Transverse colon (tissue), 4 donors: ENCODE measurements at regions not wholly inside any gene's neighbourhood (a gene's known extent, or its start where the extent isn't known, plus 50 kb on each side); places are given as distances from the start of the nearest gene placed in this dataset.
"Not testable (repeated sequence)": the region's sequence is repeated elsewhere in the genome, so short reads cannot be mapped to it uniquely, and the experiment has no call there.

Experiments
- DNase-seq: peaks from one replicate; pipeline ENCODE4 v3.0.0-alpha.2; 2019
- H3K27ac ChIP-seq, 4 donors: fragments of 200-600 bp; sonication (generic); 2 replicates each; pipeline ENCODE4 v1.5.1; 2016 to 2018; ENCODE audit warnings: inconsistent platforms in 4 of 4
- H3K27me3 ChIP-seq: fragments of 200-600 bp; sonication (generic); 2 replicates; pipeline ENCODE4 v1.5.1; 2017; ENCODE audit warnings: inconsistent platforms
- H3K36me3 ChIP-seq, 4 donors: fragments of 200-600 bp; sonication (generic); 2 replicates each; pipeline ENCODE4 v1.5.1; 2017 to 2019; ENCODE audit warnings: inconsistent platforms in 4 of 4
- H3K4me1 ChIP-seq, 4 donors: fragments of 200-600 bp; sonication (generic); 2 replicates each; pipeline ENCODE4 v1.5.1; 2017 to 2020; ENCODE audit warnings: inconsistent platforms in 4 of 4
- H3K4me3 ChIP-seq, 4 donors: fragments of 200-600 bp; sonication (generic); 1 replicate in 1 of 4; 2 replicates in 3 of 4; pipeline versions ENCODE4 v1.5.1 to v1.6.1; 2017 to 2019; ENCODE audit warnings: inconsistent platforms in 4 of 4
- H3K9me3 ChIP-seq, 2 donors: fragments of 200-600 bp; sonication (generic); 2 replicates each; pipeline ENCODE4 v1.5.1; 2017 to 2019; ENCODE audit warnings: inconsistent platforms in 2 of 2
- EP300 ChIP-seq: sonication (generic); formaldehyde crosslinking; IDR thresholded peaks from one replicate; pipeline ENCODE4 v1.6.1; 2017; ENCODE audit warnings: antibody characterized with exemption, low read depth
- POLR2A ChIP-seq: fragments of 450-650 bp; IDR thresholded peaks from one replicate; pipeline ENCODE4 v1.6.1; 2016; ENCODE audit warnings: antibody characterized with exemption, mild to moderate bottlenecking, moderate library complexity
- POLR2AphosphoS5 ChIP-seq, 3 donors: sonication (generic); formaldehyde crosslinking; IDR thresholded peaks; one replicate each; pipeline ENCODE4 v1.6.1; 2016; ENCODE audit warnings: antibody characterized with exemption in 3 of 3
- WGBS, 2 donors: methylation state at CpG; one replicate each; pipeline ENCODE4 v1.1.5; 2018; ENCODE audit warnings: low coverage in 1 of 2; 5-methylcytosine and 5-hydroxymethylcytosine counted together
- in situ Hi-C, 4 donors: fragments of 200-750 bp; cut with MboI; loops; one replicate each; pipeline versions ENCODE4 v1.15.0 to v1.15.1; 2017; ENCODE audit warnings: low sequenced_read_pairs in 3 of 4, low pct_ligation_motif_present in 1 of 4, low pct_unique_long_range_greater_than_20kb in 1 of 4
- intact Hi-C: fragments of 100-400 bp; cut with DNase I; formaldehyde crosslinking; loops from one replicate; pipeline ENCODE4 v1.15.1; 2023; ENCODE audit warnings: low total_unique reads
- TF ChIP-seq, protein P1 (sequence below), 5 experiments: fragments of 200-600 bp in 3 of 5; fragments of 450-650 bp in 2 of 5; sonication (generic) in 3 of 5; IDR thresholded peaks; 1 replicate in 2 of 5; 2 replicates in 3 of 5; pipeline ENCODE4 v1.5.1; 2016 to 2017; ENCODE audit warnings: antibody characterized with exemption in 5 of 5, inconsistent platforms in 3 of 5, mild to moderate bottlenecking in 2 of 5, moderate library complexity in 1 of 5

GRCh38 chr3:166688665-166689064 lies 691.4 kb downstream of the ZBBX start:
- H3K9me3 ChIP-seq = no peaks in the 10 kb centered on the region
- H3K4me3 ChIP-seq = no peak overlapping the region
- 83 to 91% methylated on average over 1 of the region's 1 CpG for WGBS, 2 donors
- in situ Hi-C loops = no loop called here
- no peak overlapping the region for H3K27ac ChIP-seq
- no peak for TF ChIP-seq EP300
- no peak for TF ChIP-seq POLR2A
- no peak for TF ChIP-seq POLR2AphosphoS5 (IDR thresholded peaks at IDR 0.05)
- TF ChIP-seq, protein P1, sequence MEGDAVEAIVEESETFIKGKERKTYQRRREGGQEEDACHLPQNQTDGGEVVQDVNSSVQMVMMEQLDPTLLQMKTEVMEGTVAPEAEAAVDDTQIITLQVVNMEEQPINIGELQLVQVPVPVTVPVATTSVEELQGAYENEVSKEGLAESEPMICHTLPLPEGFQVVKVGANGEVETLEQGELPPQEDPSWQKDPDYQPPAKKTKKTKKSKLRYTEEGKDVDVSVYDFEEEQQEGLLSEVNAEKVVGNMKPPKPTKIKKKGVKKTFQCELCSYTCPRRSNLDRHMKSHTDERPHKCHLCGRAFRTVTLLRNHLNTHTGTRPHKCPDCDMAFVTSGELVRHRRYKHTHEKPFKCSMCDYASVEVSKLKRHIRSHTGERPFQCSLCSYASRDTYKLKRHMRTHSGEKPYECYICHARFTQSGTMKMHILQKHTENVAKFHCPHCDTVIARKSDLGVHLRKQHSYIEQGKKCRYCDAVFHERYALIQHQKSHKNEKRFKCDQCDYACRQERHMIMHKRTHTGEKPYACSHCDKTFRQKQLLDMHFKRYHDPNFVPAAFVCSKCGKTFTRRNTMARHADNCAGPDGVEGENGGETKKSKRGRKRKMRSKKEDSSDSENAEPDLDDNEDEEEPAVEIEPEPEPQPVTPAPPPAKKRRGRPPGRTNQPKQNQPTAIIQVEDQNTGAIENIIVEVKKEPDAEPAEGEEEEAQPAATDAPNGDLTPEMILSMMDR (IDR thresholded peaks at IDR 0.05) = no peak
- intact Hi-C loops = no loop called here
- no peaks in the 10 kb centered on the region for H3K27me3 ChIP-seq
- no peaks in the 10 kb centered on the region for H3K36me3 ChIP-seq
- H3K4me1 ChIP-seq = no peaks in the 10 kb centered on the region
- no peak for DNase-seq

DNA sequence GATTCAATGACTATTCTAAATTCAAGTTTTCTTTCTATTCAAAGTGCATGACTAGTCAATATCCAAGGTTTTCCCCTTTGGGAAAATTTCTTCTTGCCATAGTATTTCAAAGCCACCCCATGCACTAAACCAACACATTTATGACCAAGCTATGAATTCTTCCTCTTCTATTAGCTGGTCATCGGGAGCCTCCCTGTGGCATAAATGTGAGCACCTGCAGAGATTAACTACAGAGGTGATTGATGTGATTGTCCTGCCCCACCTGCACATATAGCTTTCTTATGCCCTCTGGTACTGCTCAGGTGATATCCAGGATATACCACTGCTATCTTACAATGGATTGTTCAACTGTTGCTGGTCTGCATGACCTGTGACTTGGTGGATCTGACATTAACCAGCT lies 694.9 kb downstream of the ZBBX start:
- 93% methylated on average over 1 of the region's 1 CpG; no CpG with 5 or more reads in 1 of the 2 donors for WGBS, 2 donors
- no peaks in the 10 kb centered on the region for H3K9me3 ChIP-seq
- TF ChIP-seq, protein P1 (IDR thresholded peaks at IDR 0.05) = no peak
- TF ChIP-seq EP300 = no peak
- no peak for TF ChIP-seq POLR2AphosphoS5 (IDR thresholded peaks at IDR 0.05)
- TF ChIP-seq POLR2A = no peak
- intact Hi-C loops = no loop called here
- no peaks in the 10 kb centered on the region for H3K4me1 ChIP-seq
- H3K27me3 ChIP-seq = no peaks in the 10 kb centered on the region
- no peak overlapping the region for H3K27ac ChIP-seq
- in situ Hi-C loops = no loop called here
- no peaks in the 10 kb centered on the region for H3K36me3 ChIP-seq
- no peak overlapping the region for H3K4me3 ChIP-seq
- no peak for DNase-seq

- H3K27me3 ChIP-seq, in situ Hi-C loops, H3K4me3 ChIP-seq, DNase-seq, H3K9me3 ChIP-seq, H3K27ac ChIP-seq, H3K36me3 ChIP-seq, H3K4me1 ChIP-seq, intact Hi-C loops: not testable (repeated sequence)
- 83 to 100% methylated on average over 2 to 5 of the region's 5 CpGs for WGBS, 2 donors
These were observed 696.0 kb downstream of the ZBBX start for GRCh38 chr3:166684077-166684476.

DNA sequence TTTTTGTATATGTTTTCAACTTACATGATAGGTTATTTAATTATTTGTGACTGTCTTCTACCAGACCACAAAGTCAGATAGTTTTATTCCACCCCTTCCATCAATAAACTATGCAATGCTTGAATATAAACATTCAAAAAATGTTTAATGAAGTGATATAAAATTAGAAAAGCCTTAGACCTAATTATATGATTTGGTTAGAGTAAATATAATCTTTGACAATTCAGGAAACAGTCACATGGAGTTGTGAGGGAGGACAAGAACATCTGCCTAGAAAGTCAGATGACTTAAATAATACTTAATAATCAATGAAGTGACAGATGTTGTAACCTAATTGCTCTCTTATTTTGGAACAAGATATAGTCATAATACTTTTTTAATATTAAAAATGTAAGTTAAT lies 710.3 kb downstream of the ZBBX start:
- no peaks in the 10 kb centered on the region for H3K27me3 ChIP-seq
- intact Hi-C loops (no loop called here), in situ Hi-C loops (no loop called here)

DNA sequence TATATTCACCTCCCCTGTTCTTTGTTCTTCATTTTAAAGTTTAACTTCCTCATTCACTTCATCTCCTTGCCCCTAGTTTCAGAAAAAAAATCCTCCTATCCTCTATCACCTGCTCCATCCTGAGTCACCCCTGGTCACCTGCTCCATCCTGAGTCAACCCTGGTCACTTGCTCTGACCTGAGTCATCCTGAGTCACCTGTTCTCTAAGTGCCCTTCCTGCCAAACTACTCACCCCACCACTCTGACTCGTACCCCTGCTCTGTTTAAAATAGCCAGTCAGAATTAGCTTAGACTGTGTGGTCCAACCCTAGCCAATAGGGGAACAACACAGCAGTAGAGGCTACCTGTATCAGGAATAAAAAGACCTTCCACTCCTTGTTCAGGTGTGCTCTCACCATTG lies 716.9 kb downstream of the ZBBX start:
- DNase-seq = no peak
- intact Hi-C loops = no loop called here
- Histone ChIP-seq H3K4me3 (no peak overlapping the region), H3K27me3 (no peaks in the 10 kb centered on the region), H3K36me3 (no peaks in the 10 kb centered on the region), H3K27ac (no peak overlapping the region), H3K4me1 (no peaks in the 10 kb centered on the region), H3K9me3 (peaks cover 0 to 15% of the 10 kb centered on the region in 2 donors)
- TF ChIP-seq EP300 (no peak), POLR2A (no peak), POLR2AphosphoS5 (IDR thresholded peaks at IDR 0.05) (no peak)
- TF ChIP-seq, protein P1 (IDR thresholded peaks at IDR 0.05) = no peak
- 71 to 78% methylated on average over 1 of the region's 1 CpG for WGBS, 2 donors
- in situ Hi-C loops = no loop called here

More for the DNA sequence above, 710.3 kb downstream of the ZBBX start:
- no peaks in the 10 kb centered on the region for H3K9me3 ChIP-seq
- no peak overlapping the region for H3K4me3 ChIP-seq
- DNase-seq = no peak
- no peaks in the 10 kb centered on the region for H3K36me3 ChIP-seq
- TF ChIP-seq, protein P1 (IDR thresholded peaks at IDR 0.05) = no peak
- H3K27ac ChIP-seq = no peak overlapping the region
- no peaks in the 10 kb centered on the region for H3K4me1 ChIP-seq
